IPS-11a (cell line): ENCODE measurements at regions not wholly inside any gene's neighbourhood (a gene's known extent, or its start where the extent isn't known, plus 50 kb on each side); places are given as distances from the start of the nearest gene placed in this dataset.

Source experiments
- H3K4me3 ChIP-seq: one replicate; pipeline ENCODE4 v1.5.1; 2013; ENCODE audit warnings: low read depth, low read length, control low read depth

DNA sequence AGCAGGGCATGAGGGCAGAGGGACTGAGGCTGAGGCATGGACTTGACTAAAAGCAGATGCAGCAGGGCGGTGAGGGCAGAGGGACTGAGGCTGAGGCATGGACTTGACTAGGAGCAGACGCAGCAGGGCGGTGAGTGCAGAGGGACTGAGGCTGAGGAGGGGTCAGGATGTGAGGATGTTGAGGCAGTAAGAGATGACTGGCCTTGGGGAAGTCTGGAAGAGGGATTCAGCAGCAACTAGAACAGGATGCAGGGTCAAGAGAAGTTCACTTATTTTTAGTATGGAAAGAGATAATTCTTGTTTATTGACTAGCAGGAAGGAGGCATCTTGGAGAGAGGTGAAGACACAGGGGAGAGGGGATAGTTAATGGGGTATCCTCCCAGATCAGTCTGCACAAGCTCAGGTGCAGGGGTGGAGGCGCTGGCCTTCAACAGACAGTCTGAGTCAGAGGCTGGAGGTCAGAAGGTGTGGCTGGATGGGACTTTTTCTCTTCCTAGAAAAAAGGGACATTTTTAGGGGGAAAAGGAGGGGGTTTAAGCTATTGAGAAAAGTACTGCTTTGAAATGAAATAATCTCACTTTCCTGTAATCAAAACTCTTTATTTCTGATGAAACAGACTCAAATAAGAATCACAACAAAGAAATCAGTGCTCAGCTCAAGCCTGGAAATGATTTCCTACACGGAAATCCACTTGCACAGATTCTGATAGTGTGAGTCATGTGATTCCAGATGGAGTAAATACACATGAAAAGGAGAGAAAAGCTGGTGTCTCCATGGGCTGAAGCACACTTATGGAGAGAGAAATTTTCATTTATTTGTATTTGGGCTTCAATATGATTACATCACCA is 130.9 kb downstream of the PALM2AKAP2 start:
- no peak overlapping the region for H3K4me3 ChIP-seq

GRCh38 chr9:109912082-109912582 is 132.1 kb downstream of the PALM2AKAP2 start:
- H3K4me3 ChIP-seq, result no peak overlapping the region

DNA sequence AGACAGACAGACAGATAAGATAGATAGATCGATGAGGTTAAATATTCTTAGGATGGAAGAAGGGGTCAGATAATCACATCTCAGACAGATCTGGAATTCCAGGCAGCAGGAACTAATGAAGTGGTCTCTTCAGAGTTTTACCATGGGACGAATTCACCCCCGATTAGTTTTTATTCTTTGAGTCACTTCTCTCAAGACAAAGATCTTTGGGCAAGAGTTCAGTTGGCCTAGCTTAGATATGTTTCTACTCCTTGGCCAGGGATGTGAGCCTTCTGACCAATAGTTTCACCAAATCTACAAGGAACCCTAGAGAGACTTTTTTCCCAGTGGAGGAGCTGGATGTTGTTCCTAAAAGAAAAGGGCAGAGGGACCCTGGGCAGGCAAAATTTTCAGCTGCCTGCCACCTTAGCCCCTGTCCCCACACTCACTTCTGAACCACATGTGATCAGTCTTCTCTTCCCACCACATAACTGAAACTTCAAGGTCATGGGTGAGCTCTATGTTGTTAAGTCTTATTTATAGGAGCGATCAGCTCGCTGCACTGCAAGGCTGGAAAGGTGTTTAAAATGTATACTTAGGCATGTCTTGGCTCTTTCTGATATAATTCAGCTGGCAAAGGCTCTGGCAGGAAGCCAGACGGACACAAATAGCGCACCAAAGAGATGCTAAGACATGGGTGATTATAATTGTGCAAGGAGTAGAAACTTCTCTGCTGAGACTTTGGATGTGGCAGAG is 132.9 kb downstream of the PALM2AKAP2 start:
- no peak overlapping the region for H3K4me3 ChIP-seq

DNA sequence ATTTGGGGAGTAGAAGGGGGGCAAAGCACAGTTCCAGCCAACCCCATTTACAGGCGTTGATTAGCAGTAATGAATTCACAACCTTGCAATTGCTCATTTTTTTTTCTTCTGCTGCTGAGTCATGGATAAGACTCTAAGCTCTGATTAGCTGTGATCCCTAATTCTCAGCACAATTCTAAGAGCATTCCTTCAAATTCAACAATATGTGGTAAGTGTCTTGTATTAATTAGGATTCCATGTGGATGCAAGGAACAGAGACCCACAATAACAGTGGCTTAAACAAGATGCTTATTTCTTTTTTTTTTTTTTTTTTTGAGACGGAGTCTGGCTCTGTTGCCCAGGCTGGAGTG is 133.4 kb downstream of the PALM2AKAP2 start:
- H3K4me3 ChIP-seq, result no peak overlapping the region

DNA sequence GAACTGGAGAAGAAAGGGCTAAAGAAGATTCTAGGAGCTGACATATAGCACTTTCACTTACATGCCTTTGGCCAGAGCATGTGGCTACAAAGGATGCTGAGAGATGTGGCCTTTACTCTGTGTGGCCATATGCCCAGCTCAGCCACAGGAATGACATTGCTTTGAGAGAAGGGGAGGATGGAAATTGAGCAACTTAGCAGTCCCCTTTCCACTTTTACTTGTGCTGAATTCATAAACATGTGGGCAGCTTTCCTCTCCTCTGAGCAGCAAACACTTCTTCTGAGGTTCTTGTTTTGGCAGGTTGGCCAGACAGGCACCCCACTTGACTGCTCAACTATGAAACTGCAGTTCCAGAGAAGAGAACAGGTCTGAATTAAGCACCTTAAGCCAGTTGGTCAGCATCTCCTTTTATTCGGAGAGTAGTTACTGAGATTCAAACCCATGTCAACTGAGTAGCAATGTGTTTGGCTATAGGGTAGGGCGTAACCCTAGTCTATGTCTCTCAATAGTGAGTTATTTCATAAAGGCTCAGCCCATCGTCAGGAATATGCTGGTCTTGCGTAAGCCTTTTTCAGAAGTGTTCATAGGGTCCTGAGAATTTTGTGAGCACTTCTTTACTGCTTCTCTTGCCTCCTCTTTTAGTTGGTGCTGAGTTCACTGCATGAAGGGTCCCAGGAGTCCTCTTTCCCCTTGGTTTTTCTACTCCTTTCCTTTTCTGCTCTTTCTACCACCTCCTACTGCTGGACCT is 134.5 kb downstream of the PALM2AKAP2 start:
- no peak overlapping the region for H3K4me3 ChIP-seq

- no peak overlapping the region for H3K4me3 ChIP-seq
These were observed 136.3 kb downstream of the PALM2AKAP2 start for GRCh38 chr9:109916316-109916715.

DNA sequence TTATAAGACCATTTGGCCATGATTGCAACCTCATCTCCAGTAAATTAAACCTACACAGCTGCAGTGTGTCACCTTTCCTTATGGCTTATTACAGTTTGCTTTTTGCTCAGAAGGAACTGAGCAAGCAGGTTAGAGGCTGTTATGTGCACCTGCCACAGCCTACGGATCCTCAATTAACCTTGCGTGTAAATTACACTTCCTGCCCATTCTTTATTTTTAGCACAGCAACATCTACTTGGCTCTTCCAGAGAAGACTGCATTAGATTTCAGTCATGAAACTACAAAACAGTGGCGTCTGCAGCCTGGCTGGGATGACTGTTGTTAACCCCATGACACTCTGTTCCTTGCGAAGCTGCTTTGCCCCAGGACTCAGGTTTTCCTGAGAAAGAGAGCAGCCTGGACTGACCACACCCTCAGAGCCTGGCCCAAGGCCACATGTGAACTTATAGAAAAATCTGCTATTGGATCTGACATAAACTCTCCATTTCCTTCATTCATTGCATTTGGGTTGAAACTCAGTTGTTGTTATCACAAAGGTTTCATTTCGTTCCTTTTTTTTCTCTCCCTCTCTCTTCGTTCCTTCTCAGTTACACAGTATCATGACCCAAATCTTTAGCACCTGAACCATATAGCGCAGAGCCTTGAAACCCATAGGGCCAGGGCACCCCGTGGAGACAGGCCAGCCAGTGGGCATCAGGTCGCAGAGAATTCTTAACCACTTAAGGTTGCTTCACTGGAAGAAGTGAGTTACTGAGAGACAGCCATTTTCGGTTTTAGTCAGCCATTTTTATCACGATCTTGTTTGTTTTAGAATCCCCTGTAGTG is 138.6 kb downstream of the PALM2AKAP2 start:
- H3K4me3 ChIP-seq, result no peak overlapping the region

- no peak overlapping the region for H3K4me3 ChIP-seq
These were observed 139.9 kb downstream of the PALM2AKAP2 start for GRCh38 chr9:109919736-109920408.

DNA sequence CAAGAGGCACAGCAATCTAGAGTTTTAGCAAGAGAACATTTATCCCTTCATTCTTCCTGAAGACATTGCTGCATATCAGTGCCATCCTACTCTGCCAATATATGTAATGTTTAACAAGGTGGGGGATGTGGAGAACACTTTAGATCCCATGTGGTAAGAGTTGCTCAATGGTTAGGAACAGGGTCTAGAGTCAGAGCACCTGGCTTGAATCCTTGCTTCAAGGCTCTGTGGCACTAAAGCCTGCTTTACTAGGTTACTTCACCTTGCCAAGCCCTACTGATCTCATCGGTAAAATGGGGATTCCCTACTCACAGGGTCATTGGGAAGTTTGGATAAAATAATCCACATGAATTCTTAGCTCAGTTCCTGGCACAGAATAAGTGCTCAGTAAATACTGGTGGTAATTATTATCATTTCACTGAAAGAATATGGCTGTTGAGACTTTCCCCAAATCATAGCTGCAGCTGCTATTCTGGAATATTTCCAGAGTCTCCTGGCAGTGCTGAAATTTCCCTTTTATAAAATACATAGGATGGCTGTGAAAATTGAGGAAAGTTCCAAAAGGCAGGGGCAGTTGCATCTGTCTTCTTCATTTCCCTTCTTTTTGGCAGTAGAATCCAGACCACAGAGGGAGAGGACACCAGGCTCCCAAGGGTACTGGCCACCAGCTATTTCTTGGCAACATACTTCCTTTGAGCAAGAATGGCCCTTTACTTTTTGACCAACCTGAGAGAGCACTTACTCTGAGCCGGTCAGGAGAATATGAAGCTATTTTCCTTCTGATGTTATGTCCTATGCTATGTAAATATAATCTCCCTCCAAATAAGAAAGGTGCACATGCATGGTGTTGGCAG is 142.8 kb downstream of the PALM2AKAP2 start:
- no peak overlapping the region for H3K4me3 ChIP-seq

- H3K4me3 ChIP-seq, result no peak overlapping the region
These were observed 143.4 kb downstream of the PALM2AKAP2 start for GRCh38 chr9:109923471-109923760.

DNA sequence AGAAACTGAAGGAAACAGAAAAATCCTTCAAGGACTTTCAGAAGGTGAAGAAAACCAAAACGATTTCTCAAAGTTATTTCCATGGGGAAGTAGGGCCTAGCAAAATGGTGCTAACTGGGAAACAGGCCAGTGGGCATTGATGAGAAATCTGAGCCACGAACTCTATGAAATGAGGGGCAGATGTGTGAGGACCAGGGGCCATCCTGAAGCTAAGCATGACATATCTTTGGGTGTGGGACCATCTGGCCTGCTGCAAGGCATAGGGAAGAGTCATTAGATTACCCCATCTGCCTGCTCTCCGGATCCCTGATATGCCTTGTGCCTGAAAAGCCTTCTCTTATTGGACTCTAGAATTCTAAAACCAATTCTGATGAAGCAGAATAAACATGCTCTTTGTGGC is 143.8 kb downstream of the PALM2AKAP2 start:
- no peak overlapping the region for H3K4me3 ChIP-seq

GRCh38 chr9:109925799-109926198 is 145.8 kb downstream of the PALM2AKAP2 start:
- no peak overlapping the region for H3K4me3 ChIP-seq

GRCh38 chr9:109926421-109926869 is 146.4 kb downstream of the PALM2AKAP2 start:
- H3K4me3 ChIP-seq, result no peak overlapping the region

DNA sequence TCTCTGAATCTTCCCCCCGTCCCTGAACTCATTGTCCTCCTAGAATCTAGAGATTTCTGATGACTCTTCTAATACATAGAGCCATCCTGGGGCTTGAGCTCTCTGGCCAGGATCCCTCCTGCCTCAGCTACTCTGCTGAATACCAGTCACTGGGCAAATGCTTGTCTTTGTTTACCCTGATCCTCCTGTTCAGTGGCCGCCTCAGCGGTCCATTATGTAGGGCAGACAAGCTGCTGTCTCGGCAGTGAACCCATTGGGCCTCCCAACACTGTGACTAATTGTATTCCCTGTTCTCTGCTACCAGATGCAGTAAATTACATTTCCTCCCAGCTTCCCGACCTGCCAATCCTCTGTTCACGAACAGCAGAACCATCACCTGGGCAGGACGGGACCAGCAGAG is 151.6 kb downstream of the PALM2AKAP2 start:
- H3K4me3 ChIP-seq, result no peak overlapping the region

GRCh38 chr9:109934136-109934856 is 154.3 kb downstream of the PALM2AKAP2 start:
- no peak overlapping the region for H3K4me3 ChIP-seq

DNA sequence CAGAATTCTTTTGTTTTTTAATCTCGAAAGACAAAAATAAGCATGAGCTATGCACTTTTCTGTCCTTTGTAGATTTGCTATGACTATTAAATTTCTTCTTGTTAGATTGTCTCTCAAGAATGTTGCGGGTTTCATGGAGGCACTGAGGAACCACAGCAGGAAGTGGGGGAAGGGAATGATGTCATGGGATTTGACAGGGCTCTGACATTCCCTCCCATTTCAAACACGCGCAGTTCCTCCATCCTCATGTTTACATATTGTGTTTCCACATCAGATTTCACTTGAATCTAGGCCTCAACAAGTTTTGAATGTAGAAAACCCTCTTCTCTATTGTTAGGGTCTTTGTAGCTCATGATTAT is 154.8 kb downstream of the PALM2AKAP2 start:
- no peak overlapping the region for H3K4me3 ChIP-seq

- no peak overlapping the region for H3K4me3 ChIP-seq
These were observed 155.5 kb downstream of the PALM2AKAP2 start for GRCh38 chr9:109935406-109936087.

DNA sequence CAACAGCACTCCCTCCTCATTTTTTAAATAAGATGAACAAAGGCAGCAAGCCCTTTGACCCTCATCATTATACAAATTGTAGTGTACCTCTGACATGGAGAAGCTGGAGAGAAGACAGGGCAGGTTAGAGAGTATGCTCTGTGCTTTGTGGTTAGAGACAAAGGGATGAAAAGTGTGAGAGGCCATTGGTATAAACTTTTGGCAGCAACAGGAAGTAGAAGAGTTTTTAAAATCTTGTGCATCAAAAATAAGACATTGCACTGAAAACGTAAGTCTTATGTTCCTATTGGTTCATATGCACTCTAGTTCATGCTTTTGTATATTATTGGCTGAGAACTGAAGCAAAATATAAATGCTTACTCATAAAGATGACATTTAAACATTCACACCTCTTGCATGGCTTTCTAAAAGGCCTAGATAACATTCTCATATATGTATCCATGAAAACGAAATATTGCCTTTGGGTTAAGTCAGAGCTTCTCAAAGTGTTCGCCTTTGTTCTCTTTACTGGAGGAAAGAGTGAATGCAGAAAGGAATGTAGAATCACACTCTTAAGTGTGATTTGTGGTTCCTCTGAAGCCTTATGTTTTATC is 158.0 kb downstream of the PALM2AKAP2 start:
- no peak overlapping the region for H3K4me3 ChIP-seq
